Kidney (tissue), 13 donors: ENCODE measurements at regions not wholly inside any gene's neighbourhood (a gene's known extent, or its start where the extent isn't known, plus 50 kb on each side); places are given as distances from the start of the nearest gene placed in this dataset.

Experiments used
- DNase-seq, 5 donors: peaks; one replicate each; pipeline ENCODE4 v3.0.0-alpha.2; 2013 to 2020
- FAIRE-seq: peaks from 2 replicates; lab custom pipeline; 2012; peaks lifted over from hg19 to GRCh38; lab: Jason Lieb, UNC
- H3K27ac ChIP-seq, 2 donors: one replicate each; pipeline ENCODE4 v1.7.0; 2013; ENCODE audit warnings: low read depth in 2 of 2, low read length in 2 of 2, inconsistent platforms in 1 of 2
- H3K27me3 ChIP-seq: one replicate; pipeline ENCODE4 v1.7.1; 2013; ENCODE audit warnings: low read length, inconsistent platforms; ENCODE audit not compliant: control insufficient read depth, insufficient read depth
- H3K36me3 ChIP-seq, 3 donors: one replicate each; pipeline versions ENCODE4 v1.7.0 to v1.7.1; 2013; ENCODE audit warnings: low read length in 3 of 3, control low read depth in 1 of 3, inconsistent platforms in 1 of 3; ENCODE audit not compliant: insufficient read depth in 3 of 3, control insufficient read depth in 2 of 3
- H3K4me1 ChIP-seq, 3 donors: one replicate each; pipeline versions ENCODE4 v1.7.0 to v1.7.1; 2013; ENCODE audit warnings: low read length in 3 of 3, inconsistent platforms in 1 of 3, low read depth in 1 of 3; ENCODE audit not compliant: control insufficient read depth in 2 of 3, insufficient read depth in 2 of 3
- H3K4me3 ChIP-seq, 3 donors: one replicate each; pipeline versions ENCODE4 v1.7.0 to v1.8.1; 2013; ENCODE audit warnings: low read length in 3 of 3, control low read depth in 1 of 3, inconsistent platforms in 1 of 3
- H3K9ac ChIP-seq, 3 donors: one replicate each; pipeline versions ENCODE4 v1.7.0 to v1.7.1; 2013; ENCODE audit warnings: low read length in 3 of 3, control low read depth in 1 of 3, inconsistent platforms in 1 of 3
- H3K9me3 ChIP-seq, 3 donors: one replicate each; pipeline versions ENCODE4 v1.7.0 to v1.7.1; 2013; ENCODE audit warnings: low read length in 3 of 3, control low read depth in 1 of 3, inconsistent platforms in 1 of 3; ENCODE audit not compliant: control insufficient read depth in 2 of 3, insufficient read depth in 1 of 3
- CTCF ChIP-seq: IDR thresholded peaks from 3 replicates; pipeline ENCODE4 v1.5.1; 2012; ENCODE audit warnings: mild to moderate bottlenecking, moderate library complexity, borderline replicate concordance; ENCODE audit not compliant: insufficient read depth; ENCODE audit errors: extremely low read depth
- intact Hi-C: fragments of 100-400 bp; cut with DNase I; formaldehyde crosslinking; loops from one replicate; pipeline ENCODE4 v1.11.1; 2022
- donor health status: control.
- donor health status: control.
- donor health status: control.
- donor health status: control.
- donor health status: control.
- donor health status: DM: yes; HTN: yes; CAD: no.
- donor health status: Normal renal cell carcinoma (clear cell type).

GRCh38 chr7:24456526-24457218 is 116.6 kb upstream of the PALS2 start:
- H3K27me3 ChIP-seq = no peaks in the 10 kb centered on the region
- H3K36me3 ChIP-seq = no peaks in the 10 kb centered on the region
- no peak overlapping the region for H3K4me3 ChIP-seq
- H3K9ac ChIP-seq = no peak overlapping the region
- H3K9me3 ChIP-seq = no peaks in the 10 kb centered on the region
- intact Hi-C loops = no loop called here
- no peak for TF ChIP-seq CTCF
- FAIRE-seq = peak; percentile 53
- peaks cover 0 to 7% (median 5%) of the 10 kb centered on the region in 3 donors for H3K4me1 ChIP-seq
- DNase-seq = peak in 2 of 5 donors; percentile 3 to 36
- no peak overlapping the region for H3K27ac ChIP-seq

- peaks cover 0 to 7% (median 5%) of the 10 kb centered on the region in 3 donors for H3K4me1 ChIP-seq
- FAIRE-seq (no peak), DNase-seq (no peak)
- no peak for TF ChIP-seq CTCF
- H3K9me3 ChIP-seq = no peaks in the 10 kb centered on the region
- H3K9ac ChIP-seq = no peak overlapping the region
- no peaks in the 10 kb centered on the region for H3K27me3 ChIP-seq
- peak overlapping the region; percentile 42 to 71 for H3K27ac ChIP-seq
- no peak overlapping the region for H3K4me3 ChIP-seq
- H3K36me3 ChIP-seq = no peaks in the 10 kb centered on the region
- intact Hi-C loops = no loop called here
These were observed 116.1 kb upstream of the PALS2 start for GRCh38 chr7:24457219-24457558.

- no peak for FAIRE-seq
- no peak overlapping the region for H3K9ac ChIP-seq
- intact Hi-C loops = no loop called here
These were observed 111.1 kb upstream of the PALS2 start for GRCh38 chr7:24462117-24462516.

More at GRCh38 chr7:24462117-24462516, 111.1 kb upstream of the PALS2 start:
- H3K9me3 ChIP-seq = no peaks in the 10 kb centered on the region
- peaks cover 0 to 4% (median 0%) of the 10 kb centered on the region in 3 donors for H3K4me1 ChIP-seq
- H3K27me3 ChIP-seq = no peaks in the 10 kb centered on the region
- no peak overlapping the region for H3K27ac ChIP-seq
- no peaks in the 10 kb centered on the region for H3K36me3 ChIP-seq
- TF ChIP-seq CTCF = no peak
- no peak for DNase-seq
- H3K4me3 ChIP-seq = no peak overlapping the region
